Gastroesophageal sphincter (tissue), 3 donors: ENCODE measurements at regions not wholly inside any gene's neighbourhood (a gene's known extent, or its start where the extent isn't known, plus 50 kb on each side); places are given as distances from the start of the nearest gene placed in this dataset.

Experiments used
- EP300 ChIP-seq: sonication (generic); formaldehyde crosslinking; IDR thresholded peaks from one replicate; pipeline ENCODE4 v1.6.1; 2017; ENCODE audit warnings: antibody characterized with exemption, mild to moderate bottlenecking
- POLR2A ChIP-seq, 2 donors: fragments of 450-650 bp; IDR thresholded peaks; one replicate each; pipeline ENCODE4 v1.6.1; 2017; ENCODE audit warnings: antibody characterized with exemption in 2 of 2, mild to moderate bottlenecking in 2 of 2, moderate library complexity in 1 of 2
- POLR2AphosphoS5 ChIP-seq: sonication (generic); formaldehyde crosslinking; IDR thresholded peaks from one replicate; pipeline ENCODE4 v1.6.1; 2017; ENCODE audit warnings: antibody characterized with exemption
- TF ChIP-seq, protein P1 (sequence below), 4 experiments: fragments of 200-600 bp in 2 of 4; fragments of 450-650 bp in 2 of 4; sonication (generic) in 1 of 4; IDR thresholded peaks; one replicate each; pipeline ENCODE4 v1.5.1; 2017 to 2019; ENCODE audit warnings: antibody characterized with exemption in 4 of 4, mild to moderate bottlenecking in 2 of 4, moderate library complexity in 2 of 4

DNA sequence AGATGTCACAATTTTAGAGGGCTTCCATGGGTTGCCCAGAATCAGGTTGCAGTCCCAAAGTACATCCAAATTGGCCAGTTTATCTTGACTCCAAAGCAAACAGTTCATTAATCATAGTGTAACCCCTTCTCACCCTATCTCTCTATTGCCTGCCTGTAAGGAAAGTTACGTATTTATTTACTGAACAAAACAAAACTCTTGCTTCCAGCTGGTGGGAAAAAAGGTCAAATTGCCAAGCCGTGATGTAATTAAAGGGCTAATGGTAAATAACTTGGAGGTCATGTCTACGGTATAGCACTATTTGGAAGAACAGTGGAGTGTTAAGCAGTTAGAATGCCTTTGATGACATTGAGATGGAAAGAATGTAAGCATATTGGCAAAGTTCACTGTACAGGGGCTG lies 214.0 kb downstream of the DLEU7 start:
- TF ChIP-seq EP300, result no peak
- no peak for TF ChIP-seq POLR2AphosphoS5
- TF ChIP-seq, protein P1, sequence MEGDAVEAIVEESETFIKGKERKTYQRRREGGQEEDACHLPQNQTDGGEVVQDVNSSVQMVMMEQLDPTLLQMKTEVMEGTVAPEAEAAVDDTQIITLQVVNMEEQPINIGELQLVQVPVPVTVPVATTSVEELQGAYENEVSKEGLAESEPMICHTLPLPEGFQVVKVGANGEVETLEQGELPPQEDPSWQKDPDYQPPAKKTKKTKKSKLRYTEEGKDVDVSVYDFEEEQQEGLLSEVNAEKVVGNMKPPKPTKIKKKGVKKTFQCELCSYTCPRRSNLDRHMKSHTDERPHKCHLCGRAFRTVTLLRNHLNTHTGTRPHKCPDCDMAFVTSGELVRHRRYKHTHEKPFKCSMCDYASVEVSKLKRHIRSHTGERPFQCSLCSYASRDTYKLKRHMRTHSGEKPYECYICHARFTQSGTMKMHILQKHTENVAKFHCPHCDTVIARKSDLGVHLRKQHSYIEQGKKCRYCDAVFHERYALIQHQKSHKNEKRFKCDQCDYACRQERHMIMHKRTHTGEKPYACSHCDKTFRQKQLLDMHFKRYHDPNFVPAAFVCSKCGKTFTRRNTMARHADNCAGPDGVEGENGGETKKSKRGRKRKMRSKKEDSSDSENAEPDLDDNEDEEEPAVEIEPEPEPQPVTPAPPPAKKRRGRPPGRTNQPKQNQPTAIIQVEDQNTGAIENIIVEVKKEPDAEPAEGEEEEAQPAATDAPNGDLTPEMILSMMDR (IDR thresholded peaks at IDR 0.05), result no peak
- TF ChIP-seq POLR2A (IDR thresholded peaks at IDR 0.05), result no peak
